DND-41 (cell line): ENCODE measurements at regions not wholly inside any gene's neighbourhood (a gene's known extent, or its start where the extent isn't known, plus 50 kb on each side); places are given as distances from the start of the nearest gene placed in this dataset.

Experiments
- CTCF ChIP-seq: IDR thresholded peaks from 2 replicates; pipeline ENCODE4 v1.5.1; 2012; ENCODE audit warnings: borderline replicate concordance, low read length, moderate library complexity, mild to moderate bottlenecking; ENCODE audit not compliant: poor library complexity, severe bottlenecking; ENCODE audit errors: extremely low read depth
- EZH2 ChIP-seq: IDR thresholded peaks from 3 replicates; pipeline ENCODE4 v1.6.1; 2012; ENCODE audit warnings: borderline replicate concordance, low read depth, mild to moderate bottlenecking, moderate library complexity, low read length, inconsistent platforms; ENCODE audit not compliant: severe bottlenecking

- TF ChIP-seq CTCF (peak; percentile 59), EZH2 (no peak)
Measured at GRCh38 chr2:129748653-129749052, 230.8 kb upstream of the RAB6C start.
